Tibial nerve (tissue), 3 donors: ENCODE measurements at regions not wholly inside any gene's neighbourhood (a gene's known extent, or its start where the extent isn't known, plus 50 kb on each side); places are given as distances from the start of the nearest gene placed in this dataset.

Experiments
- POLR2A ChIP-seq, 2 donors: fragments of 450-650 bp; IDR thresholded peaks; one replicate each; pipeline ENCODE4 v1.6.1; 2017; ENCODE audit warnings: antibody characterized with exemption in 2 of 2, mild to moderate bottlenecking in 2 of 2, moderate library complexity in 2 of 2
- TF ChIP-seq, protein P1 (sequence below), 5 experiments: fragments of 200-600 bp in 3 of 5; fragments of 450-650 bp in 2 of 5; sonication (generic) in 3 of 5; IDR thresholded peaks; one replicate each; pipeline ENCODE4 v1.5.1; 2016 to 2019; ENCODE audit warnings: antibody characterized with exemption in 5 of 5, mild to moderate bottlenecking in 3 of 5, moderate library complexity in 2 of 5

DNA sequence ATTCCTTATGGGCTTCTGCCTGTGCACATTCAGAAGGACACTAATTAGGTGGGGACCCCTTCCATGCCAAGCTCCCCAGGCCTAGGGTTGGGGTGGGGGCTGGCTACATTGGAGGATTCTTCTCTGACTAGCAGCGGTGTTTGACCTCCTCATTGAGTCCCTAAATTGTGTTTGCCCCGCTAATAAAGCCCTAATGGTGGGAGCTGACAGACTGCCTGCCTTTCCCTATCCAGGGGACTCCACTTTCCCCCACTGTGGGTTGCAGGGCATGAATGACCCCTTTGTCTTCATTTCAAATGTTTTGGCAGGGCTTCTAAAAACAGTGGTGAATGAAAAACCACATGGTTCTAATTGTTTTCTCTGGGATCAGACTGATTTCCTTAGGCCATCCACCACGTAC is 476.8 kb upstream of the CDH11 start:
- TF ChIP-seq, protein P1, sequence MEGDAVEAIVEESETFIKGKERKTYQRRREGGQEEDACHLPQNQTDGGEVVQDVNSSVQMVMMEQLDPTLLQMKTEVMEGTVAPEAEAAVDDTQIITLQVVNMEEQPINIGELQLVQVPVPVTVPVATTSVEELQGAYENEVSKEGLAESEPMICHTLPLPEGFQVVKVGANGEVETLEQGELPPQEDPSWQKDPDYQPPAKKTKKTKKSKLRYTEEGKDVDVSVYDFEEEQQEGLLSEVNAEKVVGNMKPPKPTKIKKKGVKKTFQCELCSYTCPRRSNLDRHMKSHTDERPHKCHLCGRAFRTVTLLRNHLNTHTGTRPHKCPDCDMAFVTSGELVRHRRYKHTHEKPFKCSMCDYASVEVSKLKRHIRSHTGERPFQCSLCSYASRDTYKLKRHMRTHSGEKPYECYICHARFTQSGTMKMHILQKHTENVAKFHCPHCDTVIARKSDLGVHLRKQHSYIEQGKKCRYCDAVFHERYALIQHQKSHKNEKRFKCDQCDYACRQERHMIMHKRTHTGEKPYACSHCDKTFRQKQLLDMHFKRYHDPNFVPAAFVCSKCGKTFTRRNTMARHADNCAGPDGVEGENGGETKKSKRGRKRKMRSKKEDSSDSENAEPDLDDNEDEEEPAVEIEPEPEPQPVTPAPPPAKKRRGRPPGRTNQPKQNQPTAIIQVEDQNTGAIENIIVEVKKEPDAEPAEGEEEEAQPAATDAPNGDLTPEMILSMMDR (IDR thresholded peaks at IDR 0.05), result no peak
- TF ChIP-seq POLR2A (IDR thresholded peaks at IDR 0.05), result no peak
